GM12875 (cell line): ENCODE measurements at regions not wholly inside any gene's neighbourhood (a gene's known extent, or its start where the extent isn't known, plus 50 kb on each side); places are given as distances from the start of the nearest gene placed in this dataset.
"Not testable (repeated sequence)": the region's sequence is repeated elsewhere in the genome, so short reads cannot be mapped to it uniquely, and the experiment has no call there.

Experiments used
- H3K4me3 ChIP-seq: one replicate; pipeline ENCODE4 v1.5.1; 2011; ENCODE audit warnings: low read depth, low read length, control low read depth
- TF ChIP-seq, protein P1 (sequence below): IDR thresholded peaks from 2 replicates; pipeline ENCODE4 v1.5.1; 2011; ENCODE audit warnings: low read depth, mild to moderate bottlenecking, control low read depth, inconsistent platforms, low read length, moderate library complexity, borderline replicate concordance; ENCODE audit not compliant: insufficient read depth

DNA sequence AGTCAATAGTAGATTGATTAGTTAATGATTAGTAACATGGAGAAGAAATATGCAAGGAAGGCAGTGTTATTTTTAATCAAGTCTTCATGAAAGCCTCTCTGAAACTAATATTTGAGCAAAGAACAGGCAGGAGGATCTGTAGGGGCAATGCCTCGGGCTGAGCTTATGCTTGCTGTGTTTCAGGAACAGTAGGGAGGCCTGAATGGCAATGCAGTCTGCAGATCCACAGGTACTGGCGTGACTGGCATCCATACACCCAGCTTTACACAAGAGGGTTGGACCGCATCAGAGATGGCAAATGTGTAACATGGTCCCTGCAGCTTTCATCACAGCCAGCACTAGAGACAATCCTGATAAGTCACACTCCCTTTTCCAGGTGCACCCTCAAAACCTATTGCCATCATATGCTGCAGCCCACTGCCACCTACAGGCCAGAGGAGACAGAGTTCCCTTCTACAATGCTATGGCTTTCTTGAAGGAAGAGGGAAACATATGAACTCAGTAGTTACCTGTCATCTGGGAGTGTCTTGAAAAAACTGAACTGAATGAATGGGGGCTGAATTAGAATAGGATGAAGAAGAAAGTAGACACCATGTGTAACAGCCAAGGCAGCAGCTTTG lies 582.4 kb upstream of the RAB6C start:
- TF ChIP-seq, protein P1, sequence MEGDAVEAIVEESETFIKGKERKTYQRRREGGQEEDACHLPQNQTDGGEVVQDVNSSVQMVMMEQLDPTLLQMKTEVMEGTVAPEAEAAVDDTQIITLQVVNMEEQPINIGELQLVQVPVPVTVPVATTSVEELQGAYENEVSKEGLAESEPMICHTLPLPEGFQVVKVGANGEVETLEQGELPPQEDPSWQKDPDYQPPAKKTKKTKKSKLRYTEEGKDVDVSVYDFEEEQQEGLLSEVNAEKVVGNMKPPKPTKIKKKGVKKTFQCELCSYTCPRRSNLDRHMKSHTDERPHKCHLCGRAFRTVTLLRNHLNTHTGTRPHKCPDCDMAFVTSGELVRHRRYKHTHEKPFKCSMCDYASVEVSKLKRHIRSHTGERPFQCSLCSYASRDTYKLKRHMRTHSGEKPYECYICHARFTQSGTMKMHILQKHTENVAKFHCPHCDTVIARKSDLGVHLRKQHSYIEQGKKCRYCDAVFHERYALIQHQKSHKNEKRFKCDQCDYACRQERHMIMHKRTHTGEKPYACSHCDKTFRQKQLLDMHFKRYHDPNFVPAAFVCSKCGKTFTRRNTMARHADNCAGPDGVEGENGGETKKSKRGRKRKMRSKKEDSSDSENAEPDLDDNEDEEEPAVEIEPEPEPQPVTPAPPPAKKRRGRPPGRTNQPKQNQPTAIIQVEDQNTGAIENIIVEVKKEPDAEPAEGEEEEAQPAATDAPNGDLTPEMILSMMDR, result peak; percentile 85
- H3K4me3 ChIP-seq, result no peak overlapping the region

DNA sequence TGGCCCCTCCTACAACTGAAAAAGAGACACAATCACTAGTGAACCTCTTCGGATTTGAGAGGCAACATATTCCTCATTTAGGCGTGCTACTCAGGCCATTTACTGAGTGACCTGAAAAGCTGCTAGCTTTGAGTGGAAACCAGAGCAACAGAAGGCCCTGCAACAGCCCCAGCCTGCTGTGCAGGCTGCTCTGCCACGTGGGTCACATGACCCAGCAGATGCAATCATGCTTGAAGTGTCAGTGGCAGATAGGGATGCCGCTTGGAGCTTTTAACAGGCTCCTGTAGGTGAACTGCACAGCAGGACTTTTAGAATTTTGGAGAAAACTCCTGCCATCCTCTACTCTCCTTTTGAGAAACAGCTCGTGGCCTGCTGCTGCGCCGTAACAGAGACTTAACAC lies 578.6 kb upstream of the RAB6C start:
- no peak overlapping the region for H3K4me3 ChIP-seq
- TF ChIP-seq, protein P1, result no peak

DNA sequence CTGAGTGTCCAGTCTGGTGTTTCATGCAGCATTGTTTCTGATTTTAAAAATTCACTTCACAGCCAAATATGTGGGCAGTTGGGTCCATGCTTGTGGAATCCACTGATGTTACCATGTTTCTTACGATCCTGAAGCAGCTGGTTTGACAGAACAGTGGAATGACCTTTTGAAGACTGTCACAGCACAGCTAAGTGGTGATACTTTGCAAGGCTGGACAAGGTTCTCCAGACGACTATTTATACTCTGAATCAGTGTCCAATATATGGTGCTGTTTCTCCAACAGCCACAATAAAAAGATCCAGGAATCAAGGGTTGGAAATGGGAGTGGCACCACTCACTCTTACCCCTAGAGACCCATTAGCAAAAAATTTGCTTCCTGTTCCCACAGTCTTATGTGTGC lies 577.4 kb upstream of the RAB6C start:
- no peak overlapping the region for H3K4me3 ChIP-seq
- TF ChIP-seq, protein P1, result no peak

DNA sequence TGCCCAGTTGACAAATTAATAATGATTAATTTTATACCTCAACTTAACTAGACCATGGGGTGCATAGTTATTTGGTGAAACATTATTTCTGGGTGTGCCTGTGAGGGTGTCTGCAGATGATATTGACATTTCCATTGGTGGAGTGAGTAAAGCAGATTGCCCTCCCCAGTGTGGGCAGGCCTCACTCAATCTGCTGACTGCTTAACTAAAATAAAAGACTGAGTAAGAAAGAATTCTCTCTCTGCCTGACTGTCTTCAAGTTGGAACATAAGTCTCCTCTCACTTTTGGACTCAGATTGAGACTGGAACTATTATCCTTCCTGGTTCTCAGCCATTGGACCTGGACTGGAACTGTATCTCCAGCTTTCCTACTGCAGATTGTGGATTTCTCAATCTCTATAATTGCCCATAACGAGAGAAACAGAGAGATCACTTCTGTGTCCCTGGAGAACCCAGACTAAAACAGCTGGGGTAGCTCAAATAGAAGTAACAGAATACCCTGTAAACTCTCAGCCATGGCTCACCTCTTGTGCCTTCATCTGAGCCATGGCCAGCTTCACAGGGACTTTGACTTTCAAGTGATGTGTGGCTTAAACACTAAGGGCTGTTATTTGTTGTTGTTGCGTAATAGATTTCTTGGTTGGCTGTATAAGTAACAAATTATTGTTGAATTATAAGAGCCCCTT lies 575.3 kb upstream of the RAB6C start:
- TF ChIP-seq, protein P1, result no peak
- no peak overlapping the region for H3K4me3 ChIP-seq

DNA sequence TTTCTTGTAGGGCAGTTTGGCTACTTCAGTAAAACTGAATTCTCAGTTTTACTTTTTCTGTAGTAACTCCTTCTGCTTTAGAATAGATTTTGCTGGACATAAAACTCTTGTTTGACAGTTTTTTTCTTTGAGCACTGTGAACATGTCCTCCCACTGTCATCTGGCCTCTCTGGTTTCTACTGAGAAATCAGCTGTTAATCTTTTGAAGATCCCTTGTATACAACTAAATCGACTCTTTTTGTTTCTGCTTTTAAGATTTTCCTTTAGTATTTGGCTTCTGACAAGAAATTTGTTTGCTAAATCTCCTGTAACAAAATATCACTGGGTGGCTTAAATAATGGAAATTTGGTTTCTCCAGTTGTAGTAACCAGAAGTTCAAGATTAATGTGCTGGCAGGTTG lies 570.9 kb upstream of the RAB6C start:
- no peak overlapping the region for H3K4me3 ChIP-seq
- TF ChIP-seq, protein P1, result no peak

DNA sequence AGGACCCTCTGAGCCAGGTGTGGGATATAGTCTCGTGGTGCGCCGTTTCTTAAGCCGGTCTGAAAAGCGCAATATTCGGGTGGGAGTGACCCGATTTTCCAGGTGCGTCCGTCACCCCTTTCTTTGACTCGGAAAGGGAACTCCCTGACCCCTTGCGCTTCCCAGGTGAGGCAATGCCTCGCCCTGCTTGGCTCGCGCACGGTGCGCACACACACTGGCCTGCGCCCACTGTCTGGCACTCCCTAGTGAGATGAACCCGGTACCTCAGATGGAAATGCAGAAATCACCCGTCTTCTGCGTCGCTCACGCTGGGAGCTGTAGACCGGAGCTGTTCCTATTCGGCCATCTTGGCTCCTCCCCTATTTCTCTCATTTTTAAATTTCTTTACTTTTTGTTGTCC lies 562.4 kb upstream of the RAB6C start:
- H3K4me3 ChIP-seq, result not testable (repeated sequence)

DNA sequence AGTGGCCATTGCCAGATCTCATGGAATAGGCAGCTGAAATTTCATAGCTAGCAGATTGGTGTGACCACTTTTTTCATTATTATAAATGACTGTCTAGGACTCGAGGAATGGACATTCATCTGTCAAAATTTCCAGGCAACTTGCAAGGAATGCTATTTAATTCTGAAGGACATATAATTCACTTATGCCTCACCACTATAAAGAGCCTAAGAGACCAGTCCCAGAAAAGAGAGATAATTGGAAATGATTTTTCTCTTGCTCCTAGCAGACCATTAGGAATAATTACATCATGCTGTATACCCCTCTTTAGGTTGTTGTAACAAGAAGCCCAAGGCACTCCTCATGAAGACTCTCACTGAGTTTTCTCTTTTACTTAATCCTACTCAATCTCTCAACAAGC lies 557.4 kb upstream of the RAB6C start:
- TF ChIP-seq, protein P1, result no peak
- no peak overlapping the region for H3K4me3 ChIP-seq
